Astrocyte (in vitro differentiated cells and primary cell): ENCODE measurements at regions not wholly inside any gene's neighbourhood (a gene's known extent, or its start where the extent isn't known, plus 50 kb on each side); places are given as distances from the start of the nearest gene placed in this dataset.

Experiments
- EZH2 ChIP-seq: IDR thresholded peaks from 2 replicates; pipeline ENCODE4 v1.6.1; 2012; ENCODE audit warnings: mild to moderate bottlenecking, low read length, inconsistent platforms; ENCODE audit not compliant: insufficient read depth
- TF ChIP-seq, protein P1 (sequence below): IDR thresholded peaks from 2 replicates; pipeline ENCODE4 v1.5.1; 2011; ENCODE audit warnings: low read depth, mild to moderate bottlenecking, inconsistent platforms, low read length, moderate library complexity; ENCODE audit not compliant: insufficient read depth

DNA sequence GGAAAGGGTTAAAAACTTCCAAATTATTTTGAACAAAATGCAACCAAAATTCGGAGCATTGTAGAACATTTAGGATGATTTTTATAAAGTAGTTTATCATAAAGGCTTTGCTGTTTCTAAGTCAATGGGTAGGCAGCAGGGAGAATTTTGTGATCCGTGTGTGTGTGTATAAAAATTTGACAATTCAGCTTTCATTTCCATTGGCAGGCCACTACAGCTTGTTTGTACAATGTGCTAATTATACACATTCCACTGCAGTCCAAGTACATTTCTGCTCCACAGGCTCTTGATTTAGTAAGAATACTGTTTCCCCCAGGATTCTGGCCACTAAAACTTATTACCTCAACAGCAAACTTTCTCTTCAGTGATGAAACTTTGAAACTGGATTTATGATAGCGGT lies 71.8 kb upstream of the LTBP1 start:
- TF ChIP-seq, protein P1, sequence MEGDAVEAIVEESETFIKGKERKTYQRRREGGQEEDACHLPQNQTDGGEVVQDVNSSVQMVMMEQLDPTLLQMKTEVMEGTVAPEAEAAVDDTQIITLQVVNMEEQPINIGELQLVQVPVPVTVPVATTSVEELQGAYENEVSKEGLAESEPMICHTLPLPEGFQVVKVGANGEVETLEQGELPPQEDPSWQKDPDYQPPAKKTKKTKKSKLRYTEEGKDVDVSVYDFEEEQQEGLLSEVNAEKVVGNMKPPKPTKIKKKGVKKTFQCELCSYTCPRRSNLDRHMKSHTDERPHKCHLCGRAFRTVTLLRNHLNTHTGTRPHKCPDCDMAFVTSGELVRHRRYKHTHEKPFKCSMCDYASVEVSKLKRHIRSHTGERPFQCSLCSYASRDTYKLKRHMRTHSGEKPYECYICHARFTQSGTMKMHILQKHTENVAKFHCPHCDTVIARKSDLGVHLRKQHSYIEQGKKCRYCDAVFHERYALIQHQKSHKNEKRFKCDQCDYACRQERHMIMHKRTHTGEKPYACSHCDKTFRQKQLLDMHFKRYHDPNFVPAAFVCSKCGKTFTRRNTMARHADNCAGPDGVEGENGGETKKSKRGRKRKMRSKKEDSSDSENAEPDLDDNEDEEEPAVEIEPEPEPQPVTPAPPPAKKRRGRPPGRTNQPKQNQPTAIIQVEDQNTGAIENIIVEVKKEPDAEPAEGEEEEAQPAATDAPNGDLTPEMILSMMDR, result no peak
- TF ChIP-seq EZH2, result no peak
